Muscle of leg (tissue), 3 donors: ENCODE measurements at regions not wholly inside any gene's neighbourhood (a gene's known extent, or its start where the extent isn't known, plus 50 kb on each side); places are given as distances from the start of the nearest gene placed in this dataset.

Experiments used
- DNase-seq: peaks from one replicate; pipeline ENCODE4 v3.0.0; 2013
- H3K27ac ChIP-seq: one replicate; pipeline ENCODE4 v1.5.1; 2013; ENCODE audit warnings: mild to moderate bottlenecking, low read length, control low read depth
- H3K27me3 ChIP-seq: one replicate; pipeline ENCODE4 v1.6.1; 2013; ENCODE audit warnings: low read length; ENCODE audit not compliant: control insufficient read depth, insufficient read depth
- H3K36me3 ChIP-seq: one replicate; pipeline ENCODE4 v1.6.1; 2013; ENCODE audit warnings: low read length; ENCODE audit not compliant: control insufficient read depth, insufficient read depth
- H3K4me1 ChIP-seq: one replicate; pipeline ENCODE4 v1.6.1; 2013; ENCODE audit warnings: low read length; ENCODE audit not compliant: control insufficient read depth, insufficient read depth
- H3K4me3 ChIP-seq: one replicate; pipeline ENCODE4 v1.5.1; 2013; ENCODE audit warnings: low read length, control low read depth
- H3K9me3 ChIP-seq: replicated peaks from 2 replicates; pipeline ENCODE4 v1.6.1; 2013; ENCODE audit warnings: low read depth, low read length; ENCODE audit not compliant: control insufficient read depth
- WGBS: methylation state at CpG from one replicate; pipeline ENCODE4 v1.1.5; 2013; ENCODE audit warnings: missing lambda C conversion rate; ENCODE audit not compliant: insufficient coverage; 5-methylcytosine and 5-hydroxymethylcytosine counted together

- Histone ChIP-seq H3K4me3 (no peak overlapping the region), H3K27me3 (no peaks in the 10 kb centered on the region), H3K36me3 (no peaks in the 10 kb centered on the region), H3K27ac (no peak overlapping the region), H3K4me1 (no peaks in the 10 kb centered on the region), H3K9me3 (no peaks in the 10 kb centered on the region)
- DNase-seq, result no peak
Observed at GRCh38 chr4:22884157-22884556, 191.4 kb downstream of the GBA3 start.

GRCh38 chr4:22881411-22881810 lies 188.7 kb downstream of the GBA3 start:
- Histone ChIP-seq H3K9me3 (no peaks in the 10 kb centered on the region), H3K27me3 (no peaks in the 10 kb centered on the region), H3K4me3 (no peak overlapping the region), H3K36me3 (no peaks in the 10 kb centered on the region), H3K4me1 (no peaks in the 10 kb centered on the region), H3K27ac (no peak overlapping the region)
- DNase-seq, result no peak

- Histone ChIP-seq H3K9me3 (no peaks in the 10 kb centered on the region), H3K27ac (no peak overlapping the region), H3K36me3 (no peaks in the 10 kb centered on the region), H3K27me3 (no peaks in the 10 kb centered on the region), H3K4me1 (no peaks in the 10 kb centered on the region), H3K4me3 (no peak overlapping the region)
- no peak for DNase-seq
- WGBS, result 75% methylated on average over 11 of the region's 16 CpGs
Observed at GRCh38 chr4:22877486-22878052, 184.8 kb downstream of the GBA3 start.

DNA sequence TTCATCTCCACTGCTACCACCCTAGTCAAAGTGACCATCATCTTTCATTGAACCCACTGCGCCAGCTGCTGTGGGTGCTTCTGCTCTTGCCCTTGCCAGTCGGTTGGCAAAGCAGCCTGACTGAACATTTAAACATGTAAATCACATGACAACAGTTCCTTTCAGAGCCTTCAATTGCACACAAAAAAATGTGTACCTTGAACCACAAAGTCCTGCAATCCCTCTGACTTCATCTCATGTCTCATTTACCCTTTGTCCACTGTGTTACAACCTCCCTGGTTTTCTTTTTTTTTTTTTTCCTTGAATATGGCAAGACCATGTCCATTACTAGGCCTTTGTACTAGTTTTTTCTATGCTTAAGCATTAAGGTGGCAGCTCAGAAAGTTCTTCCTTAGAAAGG lies 183.5 kb downstream of the GBA3 start:
- H3K4me3 ChIP-seq, result no peak overlapping the region
- H3K4me1 ChIP-seq, result no peaks in the 10 kb centered on the region
- no peaks in the 10 kb centered on the region for H3K36me3 ChIP-seq
- H3K9me3 ChIP-seq, result no peaks in the 10 kb centered on the region
- H3K27ac ChIP-seq, result no peak overlapping the region
- no peaks in the 10 kb centered on the region for H3K27me3 ChIP-seq
- WGBS, result 92% methylated on average over 2 of the region's 2 CpGs
- no peak for DNase-seq

DNA sequence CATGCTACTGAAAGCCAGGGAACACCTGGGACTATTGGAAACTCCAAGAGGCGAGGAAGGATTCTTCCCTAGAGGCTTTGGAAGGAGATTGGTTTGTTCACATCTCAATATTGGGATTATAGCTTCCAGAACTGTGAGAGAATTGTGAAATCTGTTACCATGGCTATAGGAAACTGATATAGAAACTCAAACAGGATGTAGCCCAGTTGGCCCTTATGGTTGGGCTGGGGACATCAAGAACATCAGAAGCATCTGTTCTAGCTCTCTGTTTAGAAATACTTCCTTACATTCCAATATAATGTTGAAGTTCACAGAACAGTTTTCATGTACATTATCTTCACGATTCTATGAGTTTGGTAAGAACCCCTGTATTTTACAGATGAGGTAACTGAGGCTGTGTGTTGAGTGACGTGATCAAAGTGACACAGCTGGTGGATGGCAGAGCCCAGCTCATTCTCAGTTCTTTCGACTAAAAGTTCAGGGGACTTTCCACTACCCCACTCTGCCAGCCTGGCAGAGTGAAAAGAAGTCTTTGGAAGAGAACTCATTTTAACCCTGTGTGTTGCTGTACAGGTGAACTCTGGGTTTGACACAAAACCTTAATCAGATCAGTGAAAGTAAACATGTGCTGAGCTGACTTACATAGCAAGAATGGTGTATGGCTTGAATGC lies 183.0 kb downstream of the GBA3 start:
- no CpG with 5 or more reads among the region's 4 CpGs for WGBS
- no peak for DNase-seq
- H3K27me3 ChIP-seq, result no peaks in the 10 kb centered on the region
- H3K9me3 ChIP-seq, result no peaks in the 10 kb centered on the region
- H3K4me1 ChIP-seq, result no peaks in the 10 kb centered on the region
- no peaks in the 10 kb centered on the region for H3K36me3 ChIP-seq
- no peak overlapping the region for H3K27ac ChIP-seq
- H3K4me3 ChIP-seq, result no peak overlapping the region

GRCh38 chr4:22874334-22874912 lies 181.7 kb downstream of the GBA3 start:
- no peak overlapping the region for H3K27ac ChIP-seq
- H3K27me3 ChIP-seq, result no peaks in the 10 kb centered on the region
- H3K36me3 ChIP-seq, result no peaks in the 10 kb centered on the region
- H3K4me1 ChIP-seq, result no peaks in the 10 kb centered on the region
- no peak for DNase-seq
- H3K9me3 ChIP-seq, result no peaks in the 10 kb centered on the region
- H3K4me3 ChIP-seq, result no peak overlapping the region
- 55% methylated on average over 4 of the region's 4 CpGs for WGBS

DNA sequence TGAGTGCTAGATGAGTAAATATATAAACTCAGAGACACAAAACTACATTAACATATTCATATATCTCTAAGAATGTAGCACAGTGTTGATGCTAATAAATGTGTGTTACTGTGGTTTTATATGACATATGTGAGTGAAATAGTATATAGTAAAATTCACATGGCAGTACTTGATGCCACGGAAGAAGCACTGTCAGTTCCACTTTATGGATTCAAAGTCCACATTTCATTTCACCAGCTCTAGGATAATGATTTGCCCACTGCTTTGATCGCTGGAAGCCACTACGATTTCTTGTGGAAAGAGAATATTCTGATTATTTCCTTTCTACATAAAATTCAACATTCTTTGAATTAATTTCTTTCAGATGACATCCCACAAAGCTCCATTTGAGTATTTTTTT lies 181.2 kb downstream of the GBA3 start:
- no peak overlapping the region for H3K4me3 ChIP-seq
- WGBS, result no CpG with 5 or more reads among the region's 3 CpGs

DNA sequence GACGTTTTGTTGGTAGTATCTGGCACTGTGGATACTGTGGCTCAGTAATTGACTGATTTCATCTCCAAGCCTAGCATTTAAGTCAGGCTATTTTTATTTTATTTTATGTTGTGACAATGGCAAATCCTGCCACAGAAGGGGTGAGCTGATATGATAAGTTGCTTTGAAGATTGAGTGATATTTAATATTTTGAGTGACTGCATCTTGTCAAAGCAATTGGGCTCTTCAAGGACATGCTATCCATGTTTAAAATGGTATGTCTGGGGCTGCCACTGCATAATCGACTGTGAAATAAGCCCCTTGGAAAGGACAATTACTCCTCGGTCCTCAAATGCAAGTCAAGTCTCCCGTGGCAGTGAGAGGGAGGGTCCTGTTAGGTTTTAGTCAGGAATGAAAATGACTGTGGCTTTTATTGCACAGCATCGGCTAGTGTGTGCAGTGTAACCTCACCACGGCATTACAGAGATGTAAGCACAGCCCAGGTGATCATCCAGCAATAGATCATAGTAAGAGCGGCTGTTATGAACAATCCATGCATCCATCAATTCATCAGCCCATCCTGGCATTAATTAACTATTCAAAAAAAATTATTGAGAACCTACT lies 178.2 kb downstream of the GBA3 start:
- WGBS, result 71% methylated on average over 3 of the region's 7 CpGs
- Histone ChIP-seq H3K9me3 (no peaks in the 10 kb centered on the region), H3K36me3 (no peaks in the 10 kb centered on the region), H3K27me3 (no peaks in the 10 kb centered on the region), H3K4me1 (no peaks in the 10 kb centered on the region), H3K27ac (no peak overlapping the region), H3K4me3 (no peak overlapping the region)
- DNase-seq, result no peak

More for the DNA sequence above, 181.2 kb downstream of the GBA3 start:
- H3K9me3 ChIP-seq, result no peaks in the 10 kb centered on the region
- no peak for DNase-seq
- no peaks in the 10 kb centered on the region for H3K36me3 ChIP-seq
- H3K27me3 ChIP-seq, result no peaks in the 10 kb centered on the region
- no peak overlapping the region for H3K27ac ChIP-seq
- no peaks in the 10 kb centered on the region for H3K4me1 ChIP-seq

DNA sequence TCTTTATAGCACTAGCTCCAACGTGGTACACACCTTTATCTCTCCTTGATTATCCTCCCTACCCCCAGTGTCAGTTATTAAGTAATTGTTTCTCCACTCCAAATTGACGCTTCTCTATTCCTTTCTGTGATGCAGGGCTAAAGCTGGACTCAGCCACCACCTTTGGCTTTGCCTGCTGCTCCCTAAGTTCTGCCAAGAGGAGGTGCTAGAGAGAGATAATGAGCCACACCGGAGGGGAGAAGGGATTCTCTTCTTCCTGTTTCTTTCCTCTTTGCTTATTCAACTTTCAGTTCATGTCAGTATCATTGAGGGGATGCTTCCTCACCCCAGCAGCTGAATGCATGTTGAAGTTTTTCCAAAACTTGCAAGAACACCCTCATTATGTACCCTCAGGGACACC lies 176.5 kb downstream of the GBA3 start:
- H3K4me3 ChIP-seq, result no peak overlapping the region
- H3K9me3 ChIP-seq, result no peaks in the 10 kb centered on the region
- H3K36me3 ChIP-seq, result no peaks in the 10 kb centered on the region
- no peaks in the 10 kb centered on the region for H3K27me3 ChIP-seq
- no peak for DNase-seq
- no peaks in the 10 kb centered on the region for H3K4me1 ChIP-seq
- H3K27ac ChIP-seq, result no peak overlapping the region
- WGBS, result 43% methylated on average over 2 of the region's 3 CpGs
